K562 (cell line): ENCODE measurements at regions not wholly inside any gene's neighbourhood (a gene's known extent, or its start where the extent isn't known, plus 50 kb on each side); places are given as distances from the start of the nearest gene placed in this dataset.

Experiments used
- ATF1 ChIP-seq, 2 experiments: fragments of 450-650 bp in 1 of 2; IDR thresholded peaks; 2 replicates each; pipeline ENCODE4 v1.6.1; 2016; ENCODE audit warnings: missing compliant biosample characterization in 1 of 2, missing genetic modification characterization in 1 of 2
- ETV5 ChIP-seq: sonication (generic); formaldehyde crosslinking; IDR thresholded peaks from 2 replicates; pipeline ENCODE4 v1.4.0; 2020; ENCODE audit warnings: low read depth, mild to moderate bottlenecking, missing genetic modification reagents
- JUND ChIP-seq, 2 experiments: IDR thresholded peaks; 2 replicates in 1 of 2; 3 replicates in 1 of 2; pipeline ENCODE4 v1.6.1; 2011; ENCODE audit warnings: borderline replicate concordance in 2 of 2, low read depth in 2 of 2, low read length in 2 of 2, improper control_type of control experiment in 1 of 2, missing biosample characterization in 1 of 2, missing genetic modification characterization in 1 of 2, missing genetic modification reagents in 1 of 2
- NFRKB ChIP-seq: fragments of 450-650 bp; IDR thresholded peaks from 2 replicates; pipeline ENCODE4 v1.6.1; 2016; ENCODE audit warnings: low read depth
- POLR2A ChIP-seq: fragments of 450-650 bp; conservative IDR thresholded peaks from 2 replicates; pipeline ENCODE4 v1.6.1; 2016
- SP1 ChIP-seq: sonication (generic); formaldehyde crosslinking; IDR thresholded peaks from 2 replicates; pipeline ENCODE4 v1.8.1; 2022; ENCODE audit warnings: mild to moderate bottlenecking, missing genetic modification reagents
- TAF15 ChIP-seq: fragments of 200-400 bp; formaldehyde crosslinking; IDR thresholded peaks from 2 replicates; pipeline ENCODE4 v1.6.1; 2017; ENCODE audit warnings: mild to moderate bottlenecking, low read depth, low read length, moderate library complexity
- TARDBP ChIP-seq: fragments of 450-650 bp; IDR thresholded peaks from 2 replicates; pipeline ENCODE4 v1.6.1; 2016
- TF ChIP-seq, protein P1 (sequence below): sonication (generic); formaldehyde crosslinking; IDR thresholded peaks from 2 replicates; pipeline ENCODE4 v1.8.0; 2023; ENCODE audit warnings: mild to moderate bottlenecking, missing genetic modification reagents
- TF ChIP-seq, protein P2 (sequence below): sonication (generic); formaldehyde crosslinking; IDR thresholded peaks from 2 replicates; pipeline ENCODE4 v1.5.0; 2020; ENCODE audit warnings: missing genetic modification reagents

GRCh38 chr5:111585946-111586345 lies 73.6 kb upstream of the STARD4 start:
- TF ChIP-seq, protein P1, sequence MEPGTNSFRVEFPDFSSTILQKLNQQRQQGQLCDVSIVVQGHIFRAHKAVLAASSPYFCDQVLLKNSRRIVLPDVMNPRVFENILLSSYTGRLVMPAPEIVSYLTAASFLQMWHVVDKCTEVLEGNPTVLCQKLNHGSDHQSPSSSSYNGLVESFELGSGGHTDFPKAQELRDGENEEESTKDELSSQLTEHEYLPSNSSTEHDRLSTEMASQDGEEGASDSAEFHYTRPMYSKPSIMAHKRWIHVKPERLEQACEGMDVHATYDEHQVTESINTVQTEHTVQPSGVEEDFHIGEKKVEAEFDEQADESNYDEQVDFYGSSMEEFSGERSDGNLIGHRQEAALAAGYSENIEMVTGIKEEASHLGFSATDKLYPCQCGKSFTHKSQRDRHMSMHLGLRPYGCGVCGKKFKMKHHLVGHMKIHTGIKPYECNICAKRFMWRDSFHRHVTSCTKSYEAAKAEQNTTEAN (CRISPR knock-in tag): no peak
- TF ChIP-seq POLR2A (no peak), SP1 (CRISPR knock-in tag) (no peak), NFRKB (no peak), TAF15 (no peak), JUND (IDR thresholded peaks at IDR 0.05; ENCODE audit: borderline replicate concordance, low read depth, low read length) (no peak), JUND (tag; IDR thresholded peaks at IDR 0.05; ENCODE audit: borderline replicate concordance, low read depth, low read length) (no peak), ETV5 (CRISPR knock-in tag) (no peak), TARDBP (no peak), ATF1 (CRISPR knock-in tag; IDR thresholded peaks at IDR 0.05) (no peak), ATF1 (tag; IDR thresholded peaks at IDR 0.05) (no peak)
- TF ChIP-seq, protein P2, sequence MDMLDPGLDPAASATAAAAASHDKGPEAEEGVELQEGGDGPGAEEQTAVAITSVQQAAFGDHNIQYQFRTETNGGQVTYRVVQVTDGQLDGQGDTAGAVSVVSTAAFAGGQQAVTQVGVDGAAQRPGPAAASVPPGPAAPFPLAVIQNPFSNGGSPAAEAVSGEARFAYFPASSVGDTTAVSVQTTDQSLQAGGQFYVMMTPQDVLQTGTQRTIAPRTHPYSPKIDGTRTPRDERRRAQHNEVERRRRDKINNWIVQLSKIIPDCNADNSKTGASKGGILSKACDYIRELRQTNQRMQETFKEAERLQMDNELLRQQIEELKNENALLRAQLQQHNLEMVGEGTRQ (CRISPR knock-in tag): no peak
